Loucy (cell line): ENCODE measurements at regions not wholly inside any gene's neighbourhood (a gene's known extent, or its start where the extent isn't known, plus 50 kb on each side); places are given as distances from the start of the nearest gene placed in this dataset.

Experiments
- H2AFZ ChIP-seq: fragments of 200-600 bp; sonication (generic); 2 replicates; pipeline ENCODE4 v1.6.0; 2016; ENCODE audit warnings: antibody characterized with exemption, mild to moderate bottlenecking, low read length, moderate library complexity
- H3F3A ChIP-seq: fragments of 200-600 bp; 2 replicates; pipeline ENCODE4 v1.6.0; 2016; ENCODE audit warnings: antibody characterized with exemption, low read depth, mild to moderate bottlenecking
- H3K27me3 ChIP-seq: fragments of 200-600 bp; sonication (generic); 2 replicates; pipeline ENCODE4 v1.6.1; 2014; ENCODE audit warnings: low read length, mild to moderate bottlenecking; ENCODE audit not compliant: insufficient read depth, poor library complexity, severe bottlenecking
- H3K36me3 ChIP-seq: fragments of 200-600 bp; sonication (generic); 2 replicates; pipeline ENCODE4 v1.6.1; 2016; ENCODE audit warnings: low read length; ENCODE audit not compliant: insufficient read depth
- H3K4me1 ChIP-seq: fragments of 200-600 bp; sonication (generic); 2 replicates; pipeline ENCODE4 v1.5.1; 2014; ENCODE audit warnings: low read length, mild to moderate bottlenecking; ENCODE audit not compliant: insufficient read depth, poor library complexity, severe bottlenecking
- H3K4me2 ChIP-seq: fragments of 200-600 bp; sonication (generic); 2 replicates; pipeline ENCODE4 v1.6.0; 2014; ENCODE audit warnings: antibody characterized with exemption, low read length, low read depth, mild to moderate bottlenecking; ENCODE audit not compliant: poor library complexity, severe bottlenecking
- H3K4me3 ChIP-seq: fragments of 200-600 bp; sonication (generic); 2 replicates; pipeline ENCODE4 v1.5.1; 2014; ENCODE audit warnings: low read length, mild to moderate bottlenecking, mixed read lengths; ENCODE audit not compliant: poor library complexity, severe bottlenecking
- H3K79me2 ChIP-seq: fragments of 200-600 bp; sonication (generic); 2 replicates; pipeline ENCODE4 v1.6.1; 2014; ENCODE audit warnings: low read length; ENCODE audit not compliant: insufficient read depth
- H3K9ac ChIP-seq: fragments of 200-600 bp; sonication (generic); 2 replicates; pipeline ENCODE4 v1.6.0; 2014; ENCODE audit warnings: mild to moderate bottlenecking, low read depth, low read length, moderate library complexity; ENCODE audit not compliant: poor library complexity, severe bottlenecking
- H3K9me2 ChIP-seq: fragments of 200-600 bp; sonication (generic); replicated peaks from 2 replicates; pipeline ENCODE4 v1.6.1; 2016; ENCODE audit warnings: low read depth, low read length, mixed read lengths
- H3K9me3 ChIP-seq: fragments of 200-600 bp; sonication (generic); 2 replicates; pipeline ENCODE4 v1.6.1; 2014; ENCODE audit warnings: mild to moderate bottlenecking, antibody characterized with exemption, low read length, low read depth; ENCODE audit not compliant: insufficient read depth
- H4K20me1 ChIP-seq: fragments of 200-600 bp; sonication (generic); 2 replicates; pipeline ENCODE4 v1.6.0; 2014; ENCODE audit warnings: antibody characterized with exemption, low read length, mild to moderate bottlenecking; ENCODE audit not compliant: insufficient read depth, poor library complexity, severe bottlenecking
- EZH2phosphoT487 ChIP-seq: fragments of 200-600 bp; IDR thresholded peaks from 2 replicates; pipeline ENCODE4 v1.6.1; 2018; ENCODE audit warnings: antibody characterized with exemption, mild to moderate bottlenecking, moderate library complexity, borderline replicate concordance
- TF ChIP-seq, protein P1 (sequence below): fragments of 200-600 bp; sonication (generic); conservative IDR thresholded peaks from 2 replicates; pipeline ENCODE4 v1.5.1; 2014; ENCODE audit warnings: mild to moderate bottlenecking, antibody characterized with exemption, low read length

- Histone ChIP-seq H2AFZ (peak overlapping the region; percentile 67; the same call in 1 of the 2 replicates), H3K4me3 (peak overlapping the region; percentile 64), H4K20me1 (no peaks in the 10 kb centered on the region), H3K9me3 (no peaks in the 10 kb centered on the region), H3K36me3 (no peaks in the 10 kb centered on the region), H3K9me2 (no peaks in the 10 kb centered on the region), H3F3A (no peaks in the 10 kb centered on the region), H3K4me2 (peak overlapping the region; percentile 69), H3K4me1 (no peaks in the 10 kb centered on the region), H3K27me3 (no peaks in the 10 kb centered on the region), H3K9ac (no peak overlapping the region), H3K79me2 (no peaks in the 10 kb centered on the region)
- TF ChIP-seq, protein P1, sequence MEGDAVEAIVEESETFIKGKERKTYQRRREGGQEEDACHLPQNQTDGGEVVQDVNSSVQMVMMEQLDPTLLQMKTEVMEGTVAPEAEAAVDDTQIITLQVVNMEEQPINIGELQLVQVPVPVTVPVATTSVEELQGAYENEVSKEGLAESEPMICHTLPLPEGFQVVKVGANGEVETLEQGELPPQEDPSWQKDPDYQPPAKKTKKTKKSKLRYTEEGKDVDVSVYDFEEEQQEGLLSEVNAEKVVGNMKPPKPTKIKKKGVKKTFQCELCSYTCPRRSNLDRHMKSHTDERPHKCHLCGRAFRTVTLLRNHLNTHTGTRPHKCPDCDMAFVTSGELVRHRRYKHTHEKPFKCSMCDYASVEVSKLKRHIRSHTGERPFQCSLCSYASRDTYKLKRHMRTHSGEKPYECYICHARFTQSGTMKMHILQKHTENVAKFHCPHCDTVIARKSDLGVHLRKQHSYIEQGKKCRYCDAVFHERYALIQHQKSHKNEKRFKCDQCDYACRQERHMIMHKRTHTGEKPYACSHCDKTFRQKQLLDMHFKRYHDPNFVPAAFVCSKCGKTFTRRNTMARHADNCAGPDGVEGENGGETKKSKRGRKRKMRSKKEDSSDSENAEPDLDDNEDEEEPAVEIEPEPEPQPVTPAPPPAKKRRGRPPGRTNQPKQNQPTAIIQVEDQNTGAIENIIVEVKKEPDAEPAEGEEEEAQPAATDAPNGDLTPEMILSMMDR, result no peak
- TF ChIP-seq EZH2phosphoT487, result no peak
Measured at GRCh38 chr5:154683101-154683880, 71.9 kb upstream of the LARP1 start.

DNA sequence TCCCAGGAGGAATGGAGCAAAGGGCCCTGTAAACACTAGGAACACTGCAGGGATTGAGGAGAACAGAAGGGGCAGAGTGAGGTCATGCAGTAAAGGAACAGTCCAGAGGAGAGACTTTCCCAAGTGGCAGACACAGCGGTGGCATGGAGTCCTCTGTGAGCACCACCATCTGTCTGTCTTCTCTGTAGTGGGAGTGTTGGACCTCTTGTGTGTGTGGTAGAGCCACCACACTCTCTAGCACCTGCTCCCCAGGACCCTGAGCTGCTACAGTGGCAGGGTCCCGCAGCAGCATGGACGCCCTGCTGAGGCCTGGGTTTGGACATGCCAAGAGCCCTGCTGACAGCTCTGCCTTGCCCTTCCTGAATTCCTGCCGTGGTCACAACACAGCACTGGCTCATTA is 75.7 kb upstream of the LARP1 start:
- Histone ChIP-seq H3K36me3 (no peaks in the 10 kb centered on the region), H3K4me2 (no peak overlapping the region), H3K79me2 (no peaks in the 10 kb centered on the region)

GRCh38 chr5:154677921-154678320 is 77.3 kb upstream of the LARP1 start:
- no peak overlapping the region for H3K4me2 ChIP-seq
- no peak overlapping the region for H2AFZ ChIP-seq

More for the DNA sequence above, 75.7 kb upstream of the LARP1 start:
- Histone ChIP-seq H3F3A (no peaks in the 10 kb centered on the region), H3K9me2 (no peaks in the 10 kb centered on the region), H3K9ac (no peak overlapping the region), H2AFZ (no peak overlapping the region), H3K4me3 (no peak overlapping the region), H4K20me1 (no peaks in the 10 kb centered on the region), H3K9me3 (no peaks in the 10 kb centered on the region), H3K4me1 (no peaks in the 10 kb centered on the region), H3K27me3 (no peaks in the 10 kb centered on the region)
- TF ChIP-seq, protein P1, result no peak
- TF ChIP-seq EZH2phosphoT487, result no peak

More at GRCh38 chr5:154677921-154678320, 77.3 kb upstream of the LARP1 start:
- H3K79me2 ChIP-seq, result no peaks in the 10 kb centered on the region
- no peaks in the 10 kb centered on the region for H4K20me1 ChIP-seq
- TF ChIP-seq, protein P1, result no peak
- TF ChIP-seq EZH2phosphoT487, result no peak
- no peaks in the 10 kb centered on the region for H3K27me3 ChIP-seq
- no peaks in the 10 kb centered on the region for H3F3A ChIP-seq
- no peaks in the 10 kb centered on the region for H3K9me2 ChIP-seq
- H3K4me1 ChIP-seq, result no peaks in the 10 kb centered on the region
- H3K9me3 ChIP-seq, result no peaks in the 10 kb centered on the region
- no peak overlapping the region for H3K4me3 ChIP-seq
- H3K9ac ChIP-seq, result no peak overlapping the region
- no peaks in the 10 kb centered on the region for H3K36me3 ChIP-seq
